Gastroesophageal sphincter (tissue), 4 donors: ENCODE measurements at regions not wholly inside any gene's neighbourhood (a gene's known extent, or its start where the extent isn't known, plus 50 kb on each side); places are given as distances from the start of the nearest gene placed in this dataset.

Experiments used
- ATAC-seq: fragments of 150-250 bp; one replicate; pipeline ENCODE4 v1.9.1; 2016; ENCODE audit warnings: mild to moderate bottlenecking, moderate library complexity
- H3K27ac ChIP-seq, 4 donors: fragments of 200-600 bp; sonication (generic) in 3 of 4; 1 replicate in 3 of 4; 2 replicates in 1 of 4; pipeline ENCODE4 v1.5.1; 2016 to 2019
- H3K27me3 ChIP-seq: fragments of 200-600 bp; sonication (generic); one replicate; pipeline ENCODE4 v1.5.1; 2019
- H3K36me3 ChIP-seq, 2 donors: fragments of 200-600 bp; sonication (generic); one replicate each; pipeline ENCODE4 v1.5.1; 2019; ENCODE audit warnings: control low read depth in 1 of 2
- H3K4me1 ChIP-seq, 3 donors: fragments of 200-600 bp; sonication (generic); 1 replicate in 2 of 3; 2 replicates in 1 of 3; pipeline ENCODE4 v1.5.1; 2016 to 2019; ENCODE audit warnings: control low read depth in 2 of 3
- H3K4me3 ChIP-seq, 2 donors: fragments of 200-600 bp; sonication (generic); one replicate each; pipeline ENCODE4 v1.5.1; 2019; ENCODE audit warnings: mild to moderate bottlenecking in 1 of 2, moderate library complexity in 1 of 2
- H3K9me3 ChIP-seq, 3 donors: fragments of 200-600 bp; sonication (generic); one replicate each; pipeline ENCODE4 v1.5.1; 2017 to 2019; ENCODE audit warnings: control low read depth in 2 of 3
- CTCF ChIP-seq, 4 experiments: fragments of 200-600 bp in 2 of 4; fragments of 450-650 bp in 2 of 4; sonication (generic) in 1 of 4; IDR thresholded peaks; one replicate each; pipeline ENCODE4 v1.5.1; 2017 to 2019; ENCODE audit warnings: antibody characterized with exemption in 4 of 4, mild to moderate bottlenecking in 2 of 4, moderate library complexity in 2 of 4
- EP300 ChIP-seq: sonication (generic); formaldehyde crosslinking; IDR thresholded peaks from one replicate; pipeline ENCODE4 v1.6.1; 2017; ENCODE audit warnings: antibody characterized with exemption, mild to moderate bottlenecking
- POLR2A ChIP-seq, 2 donors: fragments of 450-650 bp; IDR thresholded peaks; one replicate each; pipeline ENCODE4 v1.6.1; 2017; ENCODE audit warnings: antibody characterized with exemption in 2 of 2, mild to moderate bottlenecking in 2 of 2, moderate library complexity in 1 of 2
- POLR2AphosphoS5 ChIP-seq: sonication (generic); formaldehyde crosslinking; IDR thresholded peaks from one replicate; pipeline ENCODE4 v1.6.1; 2017; ENCODE audit warnings: antibody characterized with exemption
- WGBS, 2 donors: methylation state at CpG; one replicate each; pipeline ENCODE4 v1.1.5; 2018; ENCODE audit warnings: low coverage in 1 of 2; 5-methylcytosine and 5-hydroxymethylcytosine counted together

GRCh38 chr2:120964819-120965218, 229.2 kb downstream of the GLI2 start:
- no peak for ATAC-seq
- H3K27ac ChIP-seq: no peak overlapping the region
- TF ChIP-seq POLR2A (IDR thresholded peaks at IDR 0.05) (no peak), POLR2AphosphoS5 (no peak), CTCF (IDR thresholded peaks at IDR 0.05) (no peak), EP300 (no peak)
- WGBS, 2 donors: 83 to 100% methylated on average over 1 of the region's 2 CpGs
- H3K4me1 ChIP-seq: peaks cover 0 to under 1% (median 0%) of the 10 kb centered on the region in 3 donors
- no peak overlapping the region for H3K4me3 ChIP-seq
- no peaks in the 10 kb centered on the region for H3K9me3 ChIP-seq
- H3K27me3 ChIP-seq: no peaks in the 10 kb centered on the region
- peaks cover 0 to 43% of the 10 kb centered on the region in 2 donors for H3K36me3 ChIP-seq

- Histone ChIP-seq H3K27me3 (no peaks in the 10 kb centered on the region), H3K27ac (no peak overlapping the region), H3K36me3 (peaks cover 0 to 62% of the 10 kb centered on the region in 2 donors), H3K9me3 (no peaks in the 10 kb centered on the region), H3K4me3 (no peak overlapping the region), H3K4me1 (no peaks in the 10 kb centered on the region)
- 60% methylated on average over 1 of the region's 12 CpGs; no CpG with 5 or more reads in 1 of the 2 donors for WGBS, 2 donors
- TF ChIP-seq POLR2AphosphoS5 (no peak), POLR2A (IDR thresholded peaks at IDR 0.05) (no peak), EP300 (no peak), CTCF (IDR thresholded peaks at IDR 0.05) (no peak)
- ATAC-seq: no peak
Observed at GRCh38 chr2:120966510-120967254, 231.0 kb downstream of the GLI2 start.

- no peak for ATAC-seq
- H3K36me3 ChIP-seq: peaks cover 0 to 80% of the 10 kb centered on the region in 2 donors
- no peak overlapping the region for H3K4me3 ChIP-seq
- no peaks in the 10 kb centered on the region for H3K9me3 ChIP-seq
- H3K27ac ChIP-seq: no peak overlapping the region
- H3K27me3 ChIP-seq: no peaks in the 10 kb centered on the region
- 97 to 98% methylated on average over 5 to 6 of the region's 30 CpGs for WGBS, 2 donors
- no peaks in the 10 kb centered on the region for H3K4me1 ChIP-seq
- TF ChIP-seq POLR2A (IDR thresholded peaks at IDR 0.05): no peak
- no peak for TF ChIP-seq CTCF (IDR thresholded peaks at IDR 0.05)
- TF ChIP-seq EP300: no peak
- TF ChIP-seq POLR2AphosphoS5: no peak
Observed at GRCh38 chr2:120968307-120969015, 232.8 kb downstream of the GLI2 start.

- TF ChIP-seq EP300: no peak
- no peak for TF ChIP-seq POLR2A (IDR thresholded peaks at IDR 0.05)
- no peak for TF ChIP-seq POLR2AphosphoS5
- no peak for TF ChIP-seq CTCF (IDR thresholded peaks at IDR 0.05)
- H3K4me1 ChIP-seq: no peaks in the 10 kb centered on the region
- WGBS, 2 donors: 88% methylated on average over 6 to 9 of the region's 14 CpGs
- H3K27ac ChIP-seq: no peak overlapping the region
- H3K36me3 ChIP-seq: peaks cover 0 to 93% of the 10 kb centered on the region in 2 donors
- H3K4me3 ChIP-seq: no peak overlapping the region
- H3K9me3 ChIP-seq: no peaks in the 10 kb centered on the region
- ATAC-seq: no peak
- no peaks in the 10 kb centered on the region for H3K27me3 ChIP-seq
Observed at GRCh38 chr2:120969613-120970355, 234.1 kb downstream of the GLI2 start.
